Panc1 (cell line): ENCODE measurements at regions not wholly inside any gene's neighbourhood (a gene's known extent, or its start where the extent isn't known, plus 50 kb on each side); places are given as distances from the start of the nearest gene placed in this dataset.

Experiments
- CTCF ChIP-seq: fragments of 450-650 bp; IDR thresholded peaks from 2 replicates; pipeline ENCODE4 v1.5.1; 2017; ENCODE audit warnings: mild to moderate bottlenecking
- POLR2AphosphoS5 ChIP-seq: IDR thresholded peaks from 2 replicates; pipeline ENCODE4 v1.6.1; 2012; ENCODE audit warnings: mild to moderate bottlenecking, low read depth, low read length, moderate library complexity

- TF ChIP-seq CTCF: no peak
- TF ChIP-seq POLR2AphosphoS5: no peak
Observed at GRCh38 chr4:24655971-24656370, 71.6 kb upstream of the DHX15 start.
